SU-DHL-6 (cell line): ENCODE measurements at regions not wholly inside any gene's neighbourhood (a gene's known extent, or its start where the extent isn't known, plus 50 kb on each side); places are given as distances from the start of the nearest gene placed in this dataset.
"Not testable (repeated sequence)": the region's sequence is repeated elsewhere in the genome, so short reads cannot be mapped to it uniquely, and the experiment has no call there.

Experiments used
- H2AFZ ChIP-seq: fragments of 200-600 bp; sonication (generic); 2 replicates; pipeline ENCODE4 v1.6.1; 2014; ENCODE audit warnings: low read depth, mild to moderate bottlenecking, moderate library complexity, mixed read lengths, antibody characterized with exemption, low read length; ENCODE audit not compliant: severe bottlenecking
- H3F3A ChIP-seq: fragments of 200-600 bp; shearing (Covaris generic); 2 replicates; pipeline ENCODE4 v1.6.0; 2016; ENCODE audit warnings: antibody characterized with exemption, mild to moderate bottlenecking; ENCODE audit not compliant: insufficient read depth
- H3K27ac ChIP-seq: fragments of 200-600 bp; sonication (generic); 2 replicates; pipeline ENCODE4 v1.5.1; 2016; ENCODE audit warnings: low read depth, mild to moderate bottlenecking, low read length, moderate library complexity, mixed read lengths
- H3K27me3 ChIP-seq: fragments of 200-600 bp; sonication (generic), shearing (Covaris generic); 2 replicates; pipeline ENCODE4 v1.6.0; 2014; ENCODE audit warnings: mild to moderate bottlenecking, low read length
- H3K36me3 ChIP-seq: fragments of 200-600 bp; sonication (generic); 2 replicates; pipeline ENCODE4 v1.6.1; 2014; ENCODE audit warnings: mild to moderate bottlenecking, low read length, mixed read lengths
- H3K4me2 ChIP-seq: fragments of 300-600, 200-600 bp; shearing (Covaris generic), sonication (generic); 2 replicates; pipeline ENCODE4 v1.6.0; 2014; ENCODE audit warnings: low read length, low read depth, mild to moderate bottlenecking; ENCODE audit not compliant: poor library complexity, severe bottlenecking
- H3K4me3 ChIP-seq: fragments of 200-600 bp; sonication (generic); 2 replicates; pipeline ENCODE4 v1.5.1; 2014; ENCODE audit warnings: antibody characterized with exemption, low read length, mild to moderate bottlenecking, mixed read lengths; ENCODE audit not compliant: insufficient read depth, poor library complexity, severe bottlenecking
- H3K79me2 ChIP-seq: fragments of 200-600 bp; sonication (generic); 2 replicates; pipeline ENCODE4 v1.6.1; 2014; ENCODE audit warnings: mild to moderate bottlenecking, low read length, moderate library complexity; ENCODE audit not compliant: insufficient read depth
- H3K9ac ChIP-seq: fragments of 200-600 bp; sonication (generic); 2 replicates; pipeline ENCODE4 v1.7.0; 2014; ENCODE audit warnings: mild to moderate bottlenecking, low read length
- H3K9me2 ChIP-seq: fragments of 200-600 bp; sonication (generic); replicated peaks from 2 replicates; pipeline ENCODE4 v1.6.1; 2014; ENCODE audit warnings: low read length; ENCODE audit not compliant: insufficient read depth
- H3K9me3 ChIP-seq: fragments of 200-600 bp; sonication (generic); 2 replicates; pipeline ENCODE4 v1.6.1; 2014; ENCODE audit warnings: low read length, mixed read lengths; ENCODE audit not compliant: insufficient read depth
- H4K20me1 ChIP-seq: fragments of 200-600 bp; sonication (generic); 2 replicates; pipeline ENCODE4 v1.6.1; 2014; ENCODE audit warnings: low read depth, mild to moderate bottlenecking, antibody characterized with exemption, low read length, moderate library complexity, mixed read lengths
- EZH2phosphoT487 ChIP-seq: fragments of 200-600 bp; sonication (generic), shearing (Covaris generic); conservative IDR thresholded peaks from 2 replicates; pipeline ENCODE4 v1.6.1; 2018; ENCODE audit warnings: mild to moderate bottlenecking, antibody characterized with exemption, low read length, moderate library complexity, mixed read lengths
- TF ChIP-seq, protein P1 (sequence below): fragments of 200-600 bp; sonication (generic); IDR thresholded peaks from one replicate; pipeline ENCODE4 v1.5.1; 2017; ENCODE audit warnings: antibody characterized with exemption, mild to moderate bottlenecking, low read length, moderate library complexity; ENCODE audit not compliant: insufficient read depth, poor library complexity, severe bottlenecking

DNA sequence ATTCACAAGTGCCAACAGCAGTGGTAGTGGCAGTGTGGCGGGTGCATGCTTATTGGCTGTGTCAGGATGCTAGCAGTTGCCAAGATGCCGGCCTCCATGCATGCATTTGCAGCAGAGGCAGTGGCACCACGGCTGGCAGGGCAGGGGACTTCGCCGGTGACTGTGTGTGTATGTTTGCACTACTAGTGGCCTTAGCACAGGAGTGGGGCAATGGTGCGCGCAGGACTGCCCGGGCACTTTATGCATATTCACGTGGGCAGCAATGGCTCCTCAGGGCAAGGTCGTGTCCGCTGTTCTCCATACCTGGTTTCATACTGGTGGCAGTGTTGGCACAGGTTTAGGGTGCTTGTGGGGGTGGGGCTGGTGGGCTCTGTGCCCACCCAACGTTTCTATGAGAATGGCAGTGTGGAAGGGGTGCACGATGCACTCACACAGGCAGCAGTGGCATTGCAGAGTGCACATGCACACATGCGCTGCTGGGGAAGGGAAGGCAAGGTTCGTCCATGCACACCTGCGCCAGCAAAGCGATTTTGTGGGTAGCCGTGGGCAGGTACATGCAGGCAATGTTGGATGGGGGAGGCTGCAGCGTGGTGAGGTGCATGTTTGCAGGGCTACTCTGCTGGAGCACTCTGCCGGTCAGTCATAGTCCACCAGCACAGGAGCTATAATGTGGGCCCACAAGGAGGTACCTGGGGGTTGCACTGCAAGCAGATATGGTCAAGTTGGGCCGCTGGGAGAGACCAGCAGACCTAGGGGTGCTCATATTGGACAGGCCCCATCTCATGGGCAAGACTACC, 338.9 kb upstream of the TECRL start:
- Histone ChIP-seq H2AFZ (no peak overlapping the region), H3K9me2 (no peaks in the 10 kb centered on the region), H3F3A (no peaks in the 10 kb centered on the region), H3K9me3 (no peaks in the 10 kb centered on the region), H3K36me3 (no peaks in the 10 kb centered on the region), H3K27me3 (no peaks in the 10 kb centered on the region), H4K20me1 (no peaks in the 10 kb centered on the region), H3K9ac (no peak overlapping the region), H3K4me2 (no peak overlapping the region), H3K4me3 (no peak overlapping the region), H3K79me2 (no peaks in the 10 kb centered on the region), H3K27ac (no peak overlapping the region)
- TF ChIP-seq EZH2phosphoT487 = no peak
- TF ChIP-seq, protein P1, sequence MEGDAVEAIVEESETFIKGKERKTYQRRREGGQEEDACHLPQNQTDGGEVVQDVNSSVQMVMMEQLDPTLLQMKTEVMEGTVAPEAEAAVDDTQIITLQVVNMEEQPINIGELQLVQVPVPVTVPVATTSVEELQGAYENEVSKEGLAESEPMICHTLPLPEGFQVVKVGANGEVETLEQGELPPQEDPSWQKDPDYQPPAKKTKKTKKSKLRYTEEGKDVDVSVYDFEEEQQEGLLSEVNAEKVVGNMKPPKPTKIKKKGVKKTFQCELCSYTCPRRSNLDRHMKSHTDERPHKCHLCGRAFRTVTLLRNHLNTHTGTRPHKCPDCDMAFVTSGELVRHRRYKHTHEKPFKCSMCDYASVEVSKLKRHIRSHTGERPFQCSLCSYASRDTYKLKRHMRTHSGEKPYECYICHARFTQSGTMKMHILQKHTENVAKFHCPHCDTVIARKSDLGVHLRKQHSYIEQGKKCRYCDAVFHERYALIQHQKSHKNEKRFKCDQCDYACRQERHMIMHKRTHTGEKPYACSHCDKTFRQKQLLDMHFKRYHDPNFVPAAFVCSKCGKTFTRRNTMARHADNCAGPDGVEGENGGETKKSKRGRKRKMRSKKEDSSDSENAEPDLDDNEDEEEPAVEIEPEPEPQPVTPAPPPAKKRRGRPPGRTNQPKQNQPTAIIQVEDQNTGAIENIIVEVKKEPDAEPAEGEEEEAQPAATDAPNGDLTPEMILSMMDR = no peak

GRCh38 chr4:64738240-64738639, 329.0 kb upstream of the TECRL start:
- Histone ChIP-seq H3K4me2 (no peak overlapping the region), H3F3A (no peaks in the 10 kb centered on the region), H3K9me2 (no peaks in the 10 kb centered on the region), H3K27ac (no peak overlapping the region), H3K79me2 (no peaks in the 10 kb centered on the region), H3K9ac (no peak overlapping the region), H3K9me3 (no peaks in the 10 kb centered on the region), H4K20me1 (no peaks in the 10 kb centered on the region), H3K4me3 (no peak overlapping the region), H3K36me3 (no peaks in the 10 kb centered on the region), H3K27me3 (no peaks in the 10 kb centered on the region), H2AFZ (no peak overlapping the region)
- TF ChIP-seq, protein P1 = no peak
- TF ChIP-seq EZH2phosphoT487 = no peak

- not testable (repeated sequence) for H3K27ac ChIP-seq, H3K27me3 ChIP-seq, H3K9me3 ChIP-seq, H3F3A ChIP-seq, H3K9ac ChIP-seq, H3K4me3 ChIP-seq, H3K36me3 ChIP-seq, H3K79me2 ChIP-seq, H3K4me2 ChIP-seq, H4K20me1 ChIP-seq, H2AFZ ChIP-seq, H3K9me2 ChIP-seq
These were observed 328.5 kb upstream of the TECRL start for GRCh38 chr4:64737854-64738138.

GRCh38 chr4:64737026-64737853, 328.0 kb upstream of the TECRL start:
- no peak for TF ChIP-seq EZH2phosphoT487
- TF ChIP-seq, protein P1 = no peak
- H2AFZ ChIP-seq = no peak overlapping the region
- H4K20me1 ChIP-seq = no peaks in the 10 kb centered on the region
- no peaks in the 10 kb centered on the region for H3K9me3 ChIP-seq
- no peaks in the 10 kb centered on the region for H3K36me3 ChIP-seq
- H3K9me2 ChIP-seq = no peaks in the 10 kb centered on the region
- H3K4me3 ChIP-seq = no peak overlapping the region
- H3K79me2 ChIP-seq = no peaks in the 10 kb centered on the region
- H3K27me3 ChIP-seq = no peaks in the 10 kb centered on the region
- H3F3A ChIP-seq = no peaks in the 10 kb centered on the region
- no peak overlapping the region for H3K9ac ChIP-seq
- H3K4me2 ChIP-seq = no peak overlapping the region
- H3K27ac ChIP-seq = no peak overlapping the region
